Muscle of leg (tissue), 3 donors: ENCODE measurements at regions not wholly inside any gene's neighbourhood (a gene's known extent, or its start where the extent isn't known, plus 50 kb on each side); places are given as distances from the start of the nearest gene placed in this dataset.
"Not testable (repeated sequence)": the region's sequence is repeated elsewhere in the genome, so short reads cannot be mapped to it uniquely, and the experiment has no call there.

Source experiments
- DNase-seq: peaks from one replicate; pipeline ENCODE4 v3.0.0; 2013
- H3K27ac ChIP-seq: one replicate; pipeline ENCODE4 v1.5.1; 2013; ENCODE audit warnings: mild to moderate bottlenecking, low read length, control low read depth
- H3K27me3 ChIP-seq: one replicate; pipeline ENCODE4 v1.6.1; 2013; ENCODE audit warnings: low read length; ENCODE audit not compliant: control insufficient read depth, insufficient read depth
- H3K36me3 ChIP-seq: one replicate; pipeline ENCODE4 v1.6.1; 2013; ENCODE audit warnings: low read length; ENCODE audit not compliant: control insufficient read depth, insufficient read depth
- H3K4me1 ChIP-seq: one replicate; pipeline ENCODE4 v1.6.1; 2013; ENCODE audit warnings: low read length; ENCODE audit not compliant: control insufficient read depth, insufficient read depth
- H3K4me3 ChIP-seq: one replicate; pipeline ENCODE4 v1.5.1; 2013; ENCODE audit warnings: low read length, control low read depth
- H3K9me3 ChIP-seq: replicated peaks from 2 replicates; pipeline ENCODE4 v1.6.1; 2013; ENCODE audit warnings: low read depth, low read length; ENCODE audit not compliant: control insufficient read depth
- WGBS: methylation state at CpG from one replicate; pipeline ENCODE4 v1.1.5; 2013; ENCODE audit warnings: missing lambda C conversion rate; ENCODE audit not compliant: insufficient coverage; 5-methylcytosine and 5-hydroxymethylcytosine counted together

DNA sequence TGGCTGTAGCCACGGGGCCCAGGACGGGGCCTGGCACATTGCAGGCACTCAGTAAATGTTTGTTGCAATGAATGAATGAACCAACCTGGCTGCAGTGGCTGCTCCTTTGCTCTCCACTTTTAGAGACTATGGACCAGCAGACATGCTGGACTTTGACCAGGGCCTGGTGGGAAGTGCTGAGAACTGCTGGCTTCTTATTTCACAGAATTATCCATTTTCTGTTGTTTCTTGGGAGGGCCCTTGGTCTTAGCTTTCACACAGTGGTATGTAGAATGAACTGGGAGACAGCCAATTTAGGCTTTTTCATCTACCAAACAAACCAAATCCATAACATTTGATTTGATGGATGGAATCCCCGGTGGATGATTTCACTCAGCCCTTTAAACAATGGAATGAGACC, 78.0 kb upstream of the LHFPL2 start:
- H3K27ac ChIP-seq = no peak overlapping the region
- no peaks in the 10 kb centered on the region for H3K9me3 ChIP-seq
- no peak for DNase-seq
- no peaks in the 10 kb centered on the region for H3K4me1 ChIP-seq
- no peaks in the 10 kb centered on the region for H3K36me3 ChIP-seq
- no peaks in the 10 kb centered on the region for H3K27me3 ChIP-seq
- 80% methylated on average over 1 of the region's 3 CpGs for WGBS
- H3K4me3 ChIP-seq = no peak overlapping the region

DNA sequence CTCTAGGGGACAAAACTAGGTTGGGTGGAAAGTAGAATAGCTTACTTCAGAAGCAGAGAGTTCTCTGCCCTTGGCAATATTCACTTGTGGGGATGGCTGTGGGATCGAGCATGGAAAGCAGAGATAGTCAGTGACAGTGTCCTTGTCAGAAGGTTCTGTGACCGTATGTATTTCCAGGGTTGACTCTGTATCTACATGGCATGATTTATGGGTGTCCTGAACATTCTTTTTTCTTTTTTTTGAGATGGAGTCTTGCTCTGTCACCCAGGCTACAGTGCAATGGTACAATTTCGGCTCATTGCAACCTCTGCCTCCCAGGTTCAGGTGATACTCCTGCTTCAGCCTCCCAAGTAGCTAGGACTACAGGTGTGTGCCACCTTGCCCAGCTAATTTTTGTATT, 77.4 kb upstream of the LHFPL2 start:
- H3K4me3 ChIP-seq = no peak overlapping the region
- H3K36me3 ChIP-seq = no peaks in the 10 kb centered on the region
- 97% methylated on average over 3 of the region's 3 CpGs for WGBS
- DNase-seq = no peak
- no peaks in the 10 kb centered on the region for H3K9me3 ChIP-seq
- no peak overlapping the region for H3K27ac ChIP-seq
- H3K27me3 ChIP-seq = no peaks in the 10 kb centered on the region
- H3K4me1 ChIP-seq = no peaks in the 10 kb centered on the region

GRCh38 chr5:78724061-78724460, 75.5 kb upstream of the LHFPL2 start:
- Histone ChIP-seq H3K9me3 (no peaks in the 10 kb centered on the region), H3K36me3 (no peaks in the 10 kb centered on the region), H3K27ac (no peak overlapping the region), H3K27me3 (no peaks in the 10 kb centered on the region), H3K4me3 (no peak overlapping the region), H3K4me1 (peaks cover 7% of the 10 kb centered on the region)
- DNase-seq = no peak

- no peak for DNase-seq
- H3K4me3 ChIP-seq = no peak overlapping the region
- H3K36me3 ChIP-seq = no peaks in the 10 kb centered on the region
- WGBS = 75% methylated on average over 2 of the region's 5 CpGs
- H3K27me3 ChIP-seq = no peaks in the 10 kb centered on the region
- peak overlapping the region; percentile 26 for H3K27ac ChIP-seq
- H3K9me3 ChIP-seq = no peaks in the 10 kb centered on the region
- H3K4me1 ChIP-seq = peaks cover 7% of the 10 kb centered on the region
These were observed 72.4 kb upstream of the LHFPL2 start for GRCh38 chr5:78720997-78721396.

GRCh38 chr5:78720227-78720985, 71.8 kb upstream of the LHFPL2 start:
- H3K27ac ChIP-seq = no peak overlapping the region
- DNase-seq = no peak
- no peaks in the 10 kb centered on the region for H3K9me3 ChIP-seq
- no peak overlapping the region for H3K4me3 ChIP-seq
- H3K36me3 ChIP-seq = no peaks in the 10 kb centered on the region
- WGBS = 36% methylated on average over 9 of the region's 9 CpGs
- no peaks in the 10 kb centered on the region for H3K27me3 ChIP-seq
- peaks cover 7% of the 10 kb centered on the region for H3K4me1 ChIP-seq

DNA sequence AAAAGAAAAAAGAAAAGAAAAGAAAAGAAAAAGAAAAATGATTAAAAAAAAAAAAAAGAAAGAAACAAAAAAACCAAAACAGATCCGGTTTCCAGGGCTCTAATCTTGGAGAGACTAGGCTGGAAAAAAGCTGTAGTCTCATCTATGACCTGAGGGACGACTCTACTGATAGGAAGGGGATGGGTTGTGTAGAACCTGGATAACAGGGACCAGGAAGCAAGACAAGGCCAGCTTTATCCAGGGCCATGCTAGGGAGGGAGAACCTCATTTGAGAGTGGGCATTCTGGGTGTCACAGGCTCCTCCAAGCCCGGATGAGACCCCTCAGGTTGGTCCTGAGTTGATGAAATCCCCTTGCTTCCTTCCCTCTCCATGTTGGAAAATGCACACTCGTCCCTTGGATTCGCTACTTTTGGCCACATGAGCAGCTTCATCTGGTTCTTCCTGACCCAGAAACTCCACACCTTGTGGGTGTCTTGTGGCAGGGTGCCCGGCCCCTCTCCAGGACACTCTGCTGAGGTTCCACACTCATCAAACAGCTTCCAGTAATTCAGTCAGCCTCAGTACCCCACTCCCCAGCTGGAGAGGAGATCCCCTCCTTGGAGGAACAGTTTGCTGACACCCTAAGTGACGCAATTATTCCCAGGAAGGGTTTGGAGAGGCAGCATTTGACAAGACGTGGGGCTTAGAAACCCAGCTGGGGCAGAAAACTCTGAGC, 71.1 kb upstream of the LHFPL2 start:
- Histone ChIP-seq H3K9me3 (no peaks in the 10 kb centered on the region), H3K27me3 (no peaks in the 10 kb centered on the region), H3K27ac (no peak overlapping the region), H3K4me1 (peaks cover 7% of the 10 kb centered on the region), H3K36me3 (no peaks in the 10 kb centered on the region), H3K4me3 (no peak overlapping the region)
- DNase-seq = no peak
- WGBS = 88% methylated on average over 7 of the region's 8 CpGs

GRCh38 chr5:78718824-78719223, 70.3 kb upstream of the LHFPL2 start:
- Histone ChIP-seq H3K27me3 (no peaks in the 10 kb centered on the region), H3K4me3 (no peak overlapping the region), H3K4me1 (peaks cover 7% of the 10 kb centered on the region), H3K36me3 (no peaks in the 10 kb centered on the region), H3K9me3 (no peaks in the 10 kb centered on the region), H3K27ac (no peak overlapping the region)
- DNase-seq = no peak
- WGBS = 88% methylated on average over 1 of the region's 1 CpG

DNA sequence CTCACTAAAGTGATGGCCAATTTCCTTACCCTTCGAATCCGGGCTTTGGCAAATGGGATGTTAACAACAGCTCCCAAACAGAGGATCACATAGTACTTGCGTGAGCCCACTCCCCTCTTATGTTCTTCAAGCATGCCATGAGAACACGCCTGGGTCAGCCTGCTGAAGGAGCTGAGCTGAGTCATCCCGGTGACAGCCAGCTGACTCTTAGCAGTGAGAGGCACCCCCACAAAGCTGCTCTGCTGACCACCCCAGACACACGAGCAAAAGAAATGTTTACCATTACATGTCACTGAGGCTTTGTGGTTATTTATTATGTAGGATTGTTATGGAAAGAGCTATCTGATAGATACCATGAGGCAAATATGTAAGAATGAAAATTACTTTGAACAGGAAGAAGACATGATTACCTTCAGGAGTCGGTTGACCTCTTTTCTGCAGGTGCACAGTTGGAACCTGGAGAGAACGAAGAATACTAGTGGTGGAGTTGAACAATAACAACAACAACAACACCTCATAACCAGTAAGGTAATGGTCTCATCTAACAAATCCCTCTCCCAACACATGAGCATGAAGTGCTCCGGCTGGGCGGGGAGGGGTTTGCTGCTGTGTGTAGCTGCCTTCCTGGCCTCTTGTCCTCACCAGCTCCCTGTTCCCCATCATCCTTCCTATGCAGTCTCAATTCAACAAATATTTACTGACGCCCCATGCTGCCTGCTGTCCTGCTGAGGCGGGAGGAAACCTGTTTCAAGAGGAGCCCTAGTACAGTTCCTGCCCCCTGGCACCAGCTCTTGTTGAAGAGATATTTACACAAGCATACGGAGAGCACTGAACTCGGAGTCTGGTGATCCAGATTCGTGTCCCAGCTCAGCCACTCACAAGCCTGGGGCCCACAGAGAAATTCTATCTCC, 69.4 kb upstream of the LHFPL2 start:
- no peak for DNase-seq
- peaks cover 7% of the 10 kb centered on the region for H3K4me1 ChIP-seq
- H3K36me3 ChIP-seq = no peaks in the 10 kb centered on the region
- no peaks in the 10 kb centered on the region for H3K27me3 ChIP-seq
- no peaks in the 10 kb centered on the region for H3K9me3 ChIP-seq
- no peak overlapping the region for H3K4me3 ChIP-seq
- WGBS = 91% methylated on average over 8 of the region's 15 CpGs
- no peak overlapping the region for H3K27ac ChIP-seq

- no peaks in the 10 kb centered on the region for H3K9me3 ChIP-seq
- no CpG with 5 or more reads among the region's 1 CpG for WGBS
- no peak overlapping the region for H3K4me3 ChIP-seq
- H3K27ac ChIP-seq = no peak overlapping the region
- H3K27me3 ChIP-seq = no peaks in the 10 kb centered on the region
- DNase-seq = no peak
- H3K36me3 ChIP-seq = no peaks in the 10 kb centered on the region
- peaks cover 7% of the 10 kb centered on the region for H3K4me1 ChIP-seq
These were observed 67.6 kb upstream of the LHFPL2 start for GRCh38 chr5:78716206-78716605.

GRCh38 chr5:78715351-78715750, 66.8 kb upstream of the LHFPL2 start:
- not testable (repeated sequence) for H3K27ac ChIP-seq, DNase-seq, H3K4me3 ChIP-seq, H3K4me1 ChIP-seq, H3K9me3 ChIP-seq, H3K27me3 ChIP-seq, H3K36me3 ChIP-seq
- no CpG with 5 or more reads among the region's 3 CpGs for WGBS
